ENCODE measurements at regions not wholly inside any gene's neighbourhood (a gene's known extent, or its start where the extent isn't known, plus 50 kb on each side); places are given as distances from the start of the nearest gene placed in this dataset.
"Not testable (repeated sequence)": the region's sequence is repeated elsewhere in the genome, so short reads cannot be mapped to it uniquely, and the experiment has no call there.

DNA sequence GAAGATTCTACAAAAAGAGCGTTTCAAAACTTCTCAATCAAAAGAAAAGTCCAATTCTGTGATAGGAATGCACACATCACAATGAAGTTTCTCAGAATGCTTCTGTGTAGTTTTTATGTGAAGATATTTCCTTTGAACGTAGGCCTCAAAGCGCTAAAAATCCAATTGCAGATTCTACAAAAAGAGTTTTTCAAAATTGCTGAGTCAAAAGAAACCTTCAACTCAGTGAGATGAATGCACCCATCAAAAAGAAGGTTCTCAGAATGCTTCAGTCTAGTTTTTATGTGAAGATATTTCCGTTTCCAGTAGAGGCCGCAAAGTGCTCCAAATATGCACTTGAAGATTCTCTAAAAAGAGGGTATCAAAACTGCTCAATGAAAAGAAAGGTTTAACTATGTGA is 319.7 kb upstream of the DEFB115 start:
- no peaks in the 10 kb centered on the region for H3K27me3 ChIP-seq (replicated peaks; ENCODE audit: insufficient read depth, low read depth, low read length, poor library complexity)
- no TSS peak for BruUV-seq (replicated peaks)
- H3K4me1 ChIP-seq (ENCODE audit: insufficient read depth, low read length, poor library complexity, severe bottlenecking): no peaks in the 10 kb centered on the region
- POLR2A ChIA-PET (ENCODE audit: low non-redundant PET): no interaction called here
- no peaks in the 10 kb centered on the region for H3K36me3 ChIP-seq (ENCODE audit: insufficient read depth, low read length, poor library complexity, severe bottlenecking)
- H3K9me3 ChIP-seq (ENCODE audit: low read depth, low read length, poor library complexity, severe bottlenecking): peaks cover 8% of the 10 kb centered on the region
- CTCF ChIA-PET: no interaction called here
- no peak overlapping the region for H3K4me3 ChIP-seq (ENCODE audit: low read depth, low read length, poor library complexity, severe bottlenecking)
- TF ChIP-seq EZH2 (IDR thresholded peaks at IDR 0.05; ENCODE audit: borderline replicate concordance, low read depth, low read length, poor library complexity, severe bottlenecking): no peak
- intact Hi-C loops (cut with micrococcal nuclease; ENCODE audit: unreplicated experiment): no loop called here
- no peak overlapping the region for H3K27ac ChIP-seq (ENCODE audit: low read depth, low read length, poor library complexity, severe bottlenecking)
- no peak for DNase-seq (ENCODE audit: low spot score)

DNA sequence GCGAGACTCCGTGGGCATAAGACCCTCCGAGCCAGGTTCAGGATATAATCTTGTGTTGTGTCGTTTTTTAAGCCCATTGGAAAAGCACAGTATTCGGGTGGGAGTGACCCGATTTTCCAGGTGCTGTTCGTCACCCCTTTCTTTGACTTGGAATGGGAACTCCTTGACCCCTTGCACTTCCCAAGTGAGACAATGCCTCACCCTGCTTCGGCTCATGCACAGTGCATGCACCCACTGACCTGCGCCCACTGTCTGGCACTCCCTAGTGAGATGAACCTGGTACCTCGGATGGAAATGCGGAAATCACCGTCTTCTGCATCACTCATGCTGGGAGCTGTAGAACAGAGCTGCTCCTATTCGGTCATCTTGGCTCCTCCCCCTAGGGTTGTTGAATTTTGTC is 307.7 kb upstream of the DEFB115 start:
- H3K4me3 ChIP-seq (ENCODE audit: low read depth, low read length, poor library complexity, severe bottlenecking): no peak overlapping the region
- no TSS peak for BruUV-seq (replicated peaks)
- H3K27ac ChIP-seq (ENCODE audit: low read depth, low read length, poor library complexity, severe bottlenecking): no peak overlapping the region
- no peak for DNase-seq (ENCODE audit: low spot score)
- POLR2A ChIA-PET (ENCODE audit: low non-redundant PET): no interaction called here
- H3K36me3 ChIP-seq (ENCODE audit: insufficient read depth, low read length, poor library complexity, severe bottlenecking): no peaks in the 10 kb centered on the region
- CTCF ChIA-PET: no interaction called here
- intact Hi-C loops (cut with micrococcal nuclease; ENCODE audit: unreplicated experiment): no loop called here
- no peaks in the 10 kb centered on the region for H3K27me3 ChIP-seq (replicated peaks; ENCODE audit: insufficient read depth, low read depth, low read length, poor library complexity)
- no peaks in the 10 kb centered on the region for H3K9me3 ChIP-seq (ENCODE audit: low read depth, low read length, poor library complexity, severe bottlenecking)
- no peaks in the 10 kb centered on the region for H3K4me1 ChIP-seq (ENCODE audit: insufficient read depth, low read length, poor library complexity, severe bottlenecking)
- no peak for TF ChIP-seq EZH2 (IDR thresholded peaks at IDR 0.05; ENCODE audit: borderline replicate concordance, low read depth, low read length, poor library complexity, severe bottlenecking)
- TF ChIP-seq, protein P1, sequence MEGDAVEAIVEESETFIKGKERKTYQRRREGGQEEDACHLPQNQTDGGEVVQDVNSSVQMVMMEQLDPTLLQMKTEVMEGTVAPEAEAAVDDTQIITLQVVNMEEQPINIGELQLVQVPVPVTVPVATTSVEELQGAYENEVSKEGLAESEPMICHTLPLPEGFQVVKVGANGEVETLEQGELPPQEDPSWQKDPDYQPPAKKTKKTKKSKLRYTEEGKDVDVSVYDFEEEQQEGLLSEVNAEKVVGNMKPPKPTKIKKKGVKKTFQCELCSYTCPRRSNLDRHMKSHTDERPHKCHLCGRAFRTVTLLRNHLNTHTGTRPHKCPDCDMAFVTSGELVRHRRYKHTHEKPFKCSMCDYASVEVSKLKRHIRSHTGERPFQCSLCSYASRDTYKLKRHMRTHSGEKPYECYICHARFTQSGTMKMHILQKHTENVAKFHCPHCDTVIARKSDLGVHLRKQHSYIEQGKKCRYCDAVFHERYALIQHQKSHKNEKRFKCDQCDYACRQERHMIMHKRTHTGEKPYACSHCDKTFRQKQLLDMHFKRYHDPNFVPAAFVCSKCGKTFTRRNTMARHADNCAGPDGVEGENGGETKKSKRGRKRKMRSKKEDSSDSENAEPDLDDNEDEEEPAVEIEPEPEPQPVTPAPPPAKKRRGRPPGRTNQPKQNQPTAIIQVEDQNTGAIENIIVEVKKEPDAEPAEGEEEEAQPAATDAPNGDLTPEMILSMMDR (conservative IDR thresholded peaks at IDR 0.05; ENCODE audit: low read depth, low read length): no peak

DNA sequence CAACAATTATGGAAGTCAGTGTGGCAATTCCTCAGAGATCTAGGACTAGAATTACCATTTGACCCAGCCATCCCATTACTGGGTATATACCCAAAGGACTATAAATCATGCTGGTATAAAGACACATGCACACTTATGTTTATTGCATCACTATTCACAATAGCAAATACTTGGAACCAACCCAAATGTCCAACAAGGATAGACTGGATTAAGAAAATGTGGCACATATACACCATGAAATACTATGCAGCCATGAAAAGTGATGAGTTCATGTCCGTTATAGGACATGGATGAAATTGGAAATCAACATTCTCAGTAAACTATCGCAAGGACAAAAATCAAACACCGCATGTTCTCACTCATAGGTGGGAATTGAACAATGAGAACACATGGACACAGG is 306.4 kb upstream of the DEFB115 start:
- H3K9me3 ChIP-seq (ENCODE audit: low read depth, low read length, poor library complexity, severe bottlenecking); H3K27ac ChIP-seq (ENCODE audit: low read depth, low read length, poor library complexity, severe bottlenecking); BruUV-seq (replicated peaks); H3K27me3 ChIP-seq (replicated peaks; ENCODE audit: insufficient read depth, low read depth, low read length, poor library complexity); intact Hi-C loops (cut with micrococcal nuclease; ENCODE audit: unreplicated experiment); POLR2A ChIA-PET (ENCODE audit: low non-redundant PET); H3K4me1 ChIP-seq (ENCODE audit: insufficient read depth, low read length, poor library complexity, severe bottlenecking); DNase-seq (ENCODE audit: low spot score); H3K4me3 ChIP-seq (ENCODE audit: low read depth, low read length, poor library complexity, severe bottlenecking); H3K36me3 ChIP-seq (ENCODE audit: insufficient read depth, low read length, poor library complexity, severe bottlenecking); CTCF ChIA-PET: not testable (repeated sequence)

DNA sequence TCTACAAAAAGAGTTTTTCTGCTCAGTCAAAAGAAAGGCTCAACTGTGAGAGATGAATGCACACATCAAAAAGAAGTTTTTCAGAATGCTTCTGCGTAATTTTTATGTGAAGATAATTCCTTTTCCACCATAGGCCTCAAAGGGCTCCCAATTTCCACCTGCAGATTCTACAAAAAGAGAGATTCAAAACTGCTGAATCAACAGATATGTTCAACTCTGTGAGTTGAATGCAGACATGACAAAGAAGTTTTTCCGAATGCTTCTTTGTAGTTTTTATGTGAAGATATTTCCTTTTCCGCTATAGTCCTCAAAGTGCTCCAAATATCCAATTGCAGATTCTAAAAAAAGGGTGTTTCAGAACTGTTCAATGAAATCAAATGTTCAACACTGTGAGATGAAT is 300.8 kb upstream of the DEFB115 start:
- H3K9me3 ChIP-seq (ENCODE audit: low read depth, low read length, poor library complexity, severe bottlenecking); H3K27ac ChIP-seq (ENCODE audit: low read depth, low read length, poor library complexity, severe bottlenecking); H3K4me3 ChIP-seq (ENCODE audit: low read depth, low read length, poor library complexity, severe bottlenecking); POLR2A ChIA-PET (ENCODE audit: low non-redundant PET); BruUV-seq (replicated peaks); H3K4me1 ChIP-seq (ENCODE audit: insufficient read depth, low read length, poor library complexity, severe bottlenecking); H3K36me3 ChIP-seq (ENCODE audit: insufficient read depth, low read length, poor library complexity, severe bottlenecking); CTCF ChIA-PET; H3K27me3 ChIP-seq (replicated peaks; ENCODE audit: insufficient read depth, low read depth, low read length, poor library complexity); DNase-seq (ENCODE audit: low spot score); intact Hi-C loops (cut with micrococcal nuclease; ENCODE audit: unreplicated experiment): not testable (repeated sequence)

DNA sequence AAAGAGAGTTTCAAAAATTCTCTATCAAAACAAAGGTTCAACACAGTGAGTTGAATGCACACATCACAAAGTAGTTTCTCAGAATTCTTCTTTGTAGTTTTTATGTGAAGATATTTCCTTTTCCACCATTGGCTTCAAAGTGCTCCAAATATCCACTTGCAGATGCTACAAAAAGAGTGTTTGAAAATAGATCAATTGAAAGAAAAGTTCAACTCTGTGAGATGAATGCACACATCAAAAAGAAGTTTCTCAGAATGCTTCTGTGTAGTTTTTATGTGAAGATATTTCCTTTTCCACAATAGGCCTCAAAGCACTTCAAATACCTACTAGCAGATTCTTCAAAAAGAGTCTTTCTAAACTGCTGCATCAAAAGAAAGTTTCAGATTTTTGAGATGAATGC is 298.3 kb upstream of the DEFB115 start:
- H3K4me1 ChIP-seq (ENCODE audit: insufficient read depth, low read length, poor library complexity, severe bottlenecking); BruUV-seq (replicated peaks); intact Hi-C loops (cut with micrococcal nuclease; ENCODE audit: unreplicated experiment): not testable (repeated sequence)

More for the DNA sequence above, 298.3 kb upstream of the DEFB115 start:
- POLR2A ChIA-PET (ENCODE audit: low non-redundant PET); H3K4me3 ChIP-seq (ENCODE audit: low read depth, low read length, poor library complexity, severe bottlenecking); H3K9me3 ChIP-seq (ENCODE audit: low read depth, low read length, poor library complexity, severe bottlenecking); H3K36me3 ChIP-seq (ENCODE audit: insufficient read depth, low read length, poor library complexity, severe bottlenecking); H3K27ac ChIP-seq (ENCODE audit: low read depth, low read length, poor library complexity, severe bottlenecking); CTCF ChIA-PET; H3K27me3 ChIP-seq (replicated peaks; ENCODE audit: insufficient read depth, low read depth, low read length, poor library complexity); DNase-seq (ENCODE audit: low spot score): not testable (repeated sequence)

All from A673 (cell line).